PC-9 (cell line): ENCODE measurements at regions not wholly inside any gene's neighbourhood (a gene's known extent, or its start where the extent isn't known, plus 50 kb on each side); places are given as distances from the start of the nearest gene placed in this dataset.

Source experiments
- CTCF ChIP-seq: fragments of 200-600 bp; sonication (generic); conservative IDR thresholded peaks from 2 replicates; pipeline ENCODE4 v1.6.1; 2017; ENCODE audit warnings: mixed run types, antibody characterized with exemption, mild to moderate bottlenecking, moderate library complexity
- EZH2 ChIP-seq: fragments of 200-600 bp; sonication (generic); IDR thresholded peaks from 2 replicates; pipeline ENCODE4 v1.8.0; 2017; ENCODE audit warnings: antibody characterized with exemption, low read depth

GRCh38 chr17:34173241-34173640 is 81.8 kb upstream of the CCL2 start:
- TF ChIP-seq CTCF (no peak), EZH2 (no peak)
